ENCODE measurements at regions not wholly inside any gene's neighbourhood (a gene's known extent, or its start where the extent isn't known, plus 50 kb on each side); places are given as distances from the start of the nearest gene placed in this dataset.

GRCh38 chr6:25181923-25182322 is 97.3 kb upstream of the CARMIL1 start:
- TF ChIP-seq, protein P1, sequence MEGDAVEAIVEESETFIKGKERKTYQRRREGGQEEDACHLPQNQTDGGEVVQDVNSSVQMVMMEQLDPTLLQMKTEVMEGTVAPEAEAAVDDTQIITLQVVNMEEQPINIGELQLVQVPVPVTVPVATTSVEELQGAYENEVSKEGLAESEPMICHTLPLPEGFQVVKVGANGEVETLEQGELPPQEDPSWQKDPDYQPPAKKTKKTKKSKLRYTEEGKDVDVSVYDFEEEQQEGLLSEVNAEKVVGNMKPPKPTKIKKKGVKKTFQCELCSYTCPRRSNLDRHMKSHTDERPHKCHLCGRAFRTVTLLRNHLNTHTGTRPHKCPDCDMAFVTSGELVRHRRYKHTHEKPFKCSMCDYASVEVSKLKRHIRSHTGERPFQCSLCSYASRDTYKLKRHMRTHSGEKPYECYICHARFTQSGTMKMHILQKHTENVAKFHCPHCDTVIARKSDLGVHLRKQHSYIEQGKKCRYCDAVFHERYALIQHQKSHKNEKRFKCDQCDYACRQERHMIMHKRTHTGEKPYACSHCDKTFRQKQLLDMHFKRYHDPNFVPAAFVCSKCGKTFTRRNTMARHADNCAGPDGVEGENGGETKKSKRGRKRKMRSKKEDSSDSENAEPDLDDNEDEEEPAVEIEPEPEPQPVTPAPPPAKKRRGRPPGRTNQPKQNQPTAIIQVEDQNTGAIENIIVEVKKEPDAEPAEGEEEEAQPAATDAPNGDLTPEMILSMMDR (IDR thresholded peaks at IDR 0.05), result no peak
- TF ChIP-seq POLR2A (IDR thresholded peaks at IDR 0.05), result no peak
